Mesenchymal stem cell (in vitro differentiated cells and primary cell): ENCODE measurements at regions not wholly inside any gene's neighbourhood (a gene's known extent, or its start where the extent isn't known, plus 50 kb on each side); places are given as distances from the start of the nearest gene placed in this dataset.

Experiments
- DNase-seq: peaks from one replicate; pipeline ENCODE4 v3.0.0-alpha.2; 2013
- H2AFZ ChIP-seq: one replicate; pipeline ENCODE4 v1.6.1; 2013; ENCODE audit warnings: low read depth, mild to moderate bottlenecking, control low read depth, inconsistent platforms, low read length, moderate library complexity
- H2AK5ac ChIP-seq: 2 replicates; pipeline ENCODE4 v1.6.1; 2013; ENCODE audit warnings: low read length, moderate library complexity, mild to moderate bottlenecking, inconsistent platforms; ENCODE audit not compliant: severe bottlenecking
- H2BK120ac ChIP-seq: one replicate; pipeline ENCODE4 v1.6.1; 2013; ENCODE audit warnings: low read depth, mild to moderate bottlenecking, inconsistent platforms, low read length, moderate library complexity
- H2BK12ac ChIP-seq, 2 experiments: one replicate each; pipeline ENCODE4 v1.6.1; 2013; ENCODE audit warnings: inconsistent platforms in 2 of 2, low read length in 2 of 2, mild to moderate bottlenecking in 2 of 2, moderate library complexity in 2 of 2, control low read depth in 1 of 2
- H2BK15ac ChIP-seq: one replicate; pipeline ENCODE4 v1.6.1; 2013; ENCODE audit warnings: mild to moderate bottlenecking, low read depth, inconsistent platforms; ENCODE audit not compliant: poor library complexity, severe bottlenecking
- H2BK5ac ChIP-seq: 2 replicates; pipeline ENCODE4 v1.6.1; 2013; ENCODE audit warnings: low read depth, mild to moderate bottlenecking, low read length, control low read depth, inconsistent platforms; ENCODE audit not compliant: poor library complexity, severe bottlenecking
- H3K14ac ChIP-seq, 2 experiments: one replicate each; pipeline ENCODE4 v1.6.1; 2013; ENCODE audit warnings: inconsistent platforms in 2 of 2, low read length in 2 of 2, control low read depth in 1 of 2, mild to moderate bottlenecking in 1 of 2, moderate library complexity in 1 of 2
- H3K18ac ChIP-seq, 2 experiments: one replicate each; pipeline ENCODE4 v1.6.1; 2013; ENCODE audit warnings: inconsistent platforms in 2 of 2, low read length in 2 of 2, control low read depth in 1 of 2, low read depth in 1 of 2, mild to moderate bottlenecking in 1 of 2
- H3K23ac ChIP-seq, 2 experiments: one replicate each; pipeline ENCODE4 v1.6.1; 2013; ENCODE audit warnings: inconsistent platforms in 2 of 2, low read length in 2 of 2, mild to moderate bottlenecking in 2 of 2, moderate library complexity in 2 of 2, control low read depth in 1 of 2
- H3K27ac ChIP-seq: 2 replicates; pipeline ENCODE4 v1.5.1; 2013; ENCODE audit warnings: mild to moderate bottlenecking, moderate library complexity, low read length, control low read depth, inconsistent platforms; ENCODE audit not compliant: poor library complexity, severe bottlenecking
- H3K27me3 ChIP-seq, 2 experiments: 2 replicates each; pipeline versions ENCODE4 v1.6.1 to v1.7.0; 2013; ENCODE audit warnings: low read length in 2 of 2, mild to moderate bottlenecking in 2 of 2, moderate library complexity in 2 of 2, control low read depth in 1 of 2, inconsistent platforms in 1 of 2; ENCODE audit not compliant: control insufficient read depth in 1 of 2, insufficient read depth in 1 of 2
- H3K36me3 ChIP-seq, 2 experiments: 2 replicates each; pipeline versions ENCODE4 v1.6.1 to v1.7.0; 2013; ENCODE audit warnings: low read length in 2 of 2, control low read depth in 1 of 2, inconsistent platforms in 1 of 2, low read depth in 1 of 2, mild to moderate bottlenecking in 1 of 2; ENCODE audit not compliant: insufficient read depth in 2 of 2, control insufficient read depth in 1 of 2
- H3K4ac ChIP-seq, 2 experiments: one replicate each; pipeline ENCODE4 v1.6.1; 2013; ENCODE audit warnings: inconsistent platforms in 2 of 2, low read length in 2 of 2, mild to moderate bottlenecking in 2 of 2, moderate library complexity in 2 of 2, control low read depth in 1 of 2, low read depth in 1 of 2
- H3K4me1 ChIP-seq: 2 replicates; pipeline ENCODE4 v1.6.1; 2013; ENCODE audit warnings: low read depth, low read length, control low read depth; ENCODE audit not compliant: control insufficient read depth, insufficient read depth
- H3K4me2 ChIP-seq: 2 replicates; pipeline ENCODE4 v1.6.1; 2013; ENCODE audit warnings: low read length, mild to moderate bottlenecking, inconsistent platforms; ENCODE audit not compliant: poor library complexity, severe bottlenecking
- H3K4me3 ChIP-seq, 2 experiments: 2 replicates each; pipeline versions ENCODE4 v1.5.1 to v1.7.0; 2013; ENCODE audit warnings: low read length in 2 of 2, mild to moderate bottlenecking in 2 of 2, control low read depth in 1 of 2, low read depth in 1 of 2; ENCODE audit not compliant: insufficient read depth in 1 of 2
- H3K79me1 ChIP-seq: replicated peaks from 2 replicates; pipeline ENCODE4 v1.6.1; 2013; ENCODE audit warnings: mild to moderate bottlenecking, control low read depth, low read length, inconsistent platforms; ENCODE audit not compliant: poor library complexity, severe bottlenecking
- H3K9ac ChIP-seq: 2 replicates; pipeline ENCODE4 v1.7.0; 2013; ENCODE audit warnings: mild to moderate bottlenecking, low read length, moderate library complexity
- H3K9me3 ChIP-seq: 2 replicates; pipeline ENCODE4 v1.7.0; 2013; ENCODE audit warnings: mild to moderate bottlenecking, low read length; ENCODE audit not compliant: control insufficient read depth
- H4K8ac ChIP-seq: one replicate; pipeline ENCODE4 v1.6.1; 2013; ENCODE audit warnings: inconsistent platforms, mild to moderate bottlenecking, low read length, moderate library complexity
- H4K91ac ChIP-seq: one replicate; pipeline ENCODE4 v1.6.1; 2013; ENCODE audit warnings: mild to moderate bottlenecking, low read length, inconsistent platforms
- WGBS: methylation state at CpG from one replicate; pipeline ENCODE4 v1.1.7; 2013; ENCODE audit warnings: mixed read lengths; 5-methylcytosine and 5-hydroxymethylcytosine counted together

DNA sequence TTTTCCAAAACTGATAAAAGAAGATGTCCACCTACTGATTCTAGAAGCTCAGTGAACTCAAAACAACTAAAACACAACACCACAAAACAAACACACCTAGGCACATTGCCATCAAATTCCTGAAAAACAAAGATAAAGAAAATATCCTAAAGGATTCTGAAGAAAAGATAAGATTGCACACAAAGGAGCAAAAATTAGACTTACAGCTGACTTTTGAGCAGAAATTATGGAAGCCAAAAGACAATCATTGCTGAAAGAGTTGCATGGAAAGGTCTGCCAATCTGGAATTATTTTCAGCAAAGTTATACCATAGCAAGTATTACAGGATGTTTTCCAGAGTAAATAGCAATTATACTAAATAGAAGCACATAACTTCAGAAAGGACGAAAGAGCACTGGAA, 128.2 kb upstream of the IRX2 start:
- H3K14ac ChIP-seq = no peak overlapping the region

DNA sequence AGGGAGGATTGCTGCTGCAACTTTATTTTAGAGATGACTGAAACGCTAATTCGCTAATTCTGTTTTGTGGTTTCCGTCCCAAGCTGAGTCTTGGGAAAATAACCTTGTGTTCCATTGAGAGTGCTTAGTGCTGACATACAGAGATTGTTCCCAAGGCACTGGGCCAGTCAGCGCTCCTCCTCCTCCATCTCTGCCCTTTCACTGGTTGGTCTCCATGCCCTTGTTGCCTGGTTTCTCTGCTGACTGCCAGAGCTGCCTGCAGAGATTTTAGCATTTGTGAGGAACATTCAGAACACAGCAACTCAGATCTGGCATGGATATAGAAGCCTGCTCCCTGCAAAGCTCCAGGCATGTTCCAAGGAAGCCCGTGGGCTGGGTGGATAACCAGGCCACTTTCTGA, 126.0 kb upstream of the IRX2 start:
- H3K27ac ChIP-seq = no peak overlapping the region
- WGBS = 79% methylated on average over 5 of the region's 5 CpGs
- H4K8ac ChIP-seq = no peak overlapping the region
- H3K14ac ChIP-seq = no peak overlapping the region
- H2BK15ac ChIP-seq = no peak overlapping the region
- DNase-seq = no peak
- H2AK5ac ChIP-seq = no peak overlapping the region
- H2AFZ ChIP-seq = no peak overlapping the region
- H4K91ac ChIP-seq = no peak overlapping the region
- no peaks in the 10 kb centered on the region for H3K36me3 ChIP-seq
- H3K4me1 ChIP-seq = no peaks in the 10 kb centered on the region
- no peak overlapping the region for H2BK12ac ChIP-seq
- H3K4me3 ChIP-seq = no peak overlapping the region
- H3K18ac ChIP-seq = no peak overlapping the region
- no peak overlapping the region for H3K4me2 ChIP-seq
- H3K79me1 ChIP-seq = no peaks in the 10 kb centered on the region
- H2BK5ac ChIP-seq = no peak overlapping the region
- H3K9me3 ChIP-seq = peaks cover 66% of the 10 kb centered on the region
- no peak overlapping the region for H3K4ac ChIP-seq
- no peak overlapping the region for H3K23ac ChIP-seq
- H2BK120ac ChIP-seq = no peak overlapping the region
- H3K27me3 ChIP-seq = no peaks in the 10 kb centered on the region
- no peak overlapping the region for H3K9ac ChIP-seq

More for the DNA sequence above, 128.2 kb upstream of the IRX2 start:
- no peak overlapping the region for H2BK12ac ChIP-seq
- H3K27me3 ChIP-seq = no peaks in the 10 kb centered on the region
- no peak overlapping the region for H4K91ac ChIP-seq
- no peak overlapping the region for H2BK15ac ChIP-seq
- no peak overlapping the region for H2AFZ ChIP-seq
- H4K8ac ChIP-seq = no peak overlapping the region
- no peaks in the 10 kb centered on the region for H3K4me1 ChIP-seq
- H3K4ac ChIP-seq = no peak overlapping the region
- H3K18ac ChIP-seq = no peak overlapping the region
- H3K36me3 ChIP-seq = no peaks in the 10 kb centered on the region
- no peaks in the 10 kb centered on the region for H3K79me1 ChIP-seq
- no peak overlapping the region for H3K23ac ChIP-seq
- H3K4me3 ChIP-seq = no peak overlapping the region
- no peak overlapping the region for H2AK5ac ChIP-seq
- H3K9me3 ChIP-seq = peaks cover 70% of the 10 kb centered on the region
- WGBS = no CpG with 5 or more reads among the region's 1 CpG
- no peak overlapping the region for H3K4me2 ChIP-seq
- no peak overlapping the region for H2BK120ac ChIP-seq
- DNase-seq = no peak
- no peak overlapping the region for H3K27ac ChIP-seq
- H3K9ac ChIP-seq = no peak overlapping the region
- H2BK5ac ChIP-seq = no peak overlapping the region

DNA sequence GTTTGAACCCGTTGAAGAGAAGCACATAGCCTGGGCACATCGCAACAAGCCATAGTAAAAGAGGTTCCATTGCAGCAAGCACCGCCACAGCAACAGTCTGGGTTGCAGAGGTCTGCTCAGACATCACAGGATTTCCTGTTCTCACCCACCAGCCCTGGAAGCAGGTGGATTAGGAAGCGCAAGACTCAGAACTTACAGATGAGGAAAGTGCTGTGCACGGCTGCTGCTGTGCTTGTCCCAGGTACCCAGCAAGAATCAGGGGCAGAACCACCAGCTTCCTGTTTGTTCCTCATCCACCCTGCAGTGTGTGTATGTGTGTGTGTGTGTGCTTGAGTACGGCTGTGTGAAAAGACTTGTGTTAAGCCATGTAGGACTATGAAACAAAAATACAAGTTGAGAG, 124.7 kb upstream of the IRX2 start:
- no peak overlapping the region for H2BK15ac ChIP-seq
- H2BK12ac ChIP-seq = no peak overlapping the region
- no peak overlapping the region for H3K14ac ChIP-seq
- no peak overlapping the region for H3K9ac ChIP-seq
- H3K36me3 ChIP-seq = no peaks in the 10 kb centered on the region
- H3K18ac ChIP-seq = no peak overlapping the region
- H3K4me2 ChIP-seq = no peak overlapping the region
- no peaks in the 10 kb centered on the region for H3K79me1 ChIP-seq
- no peak overlapping the region for H4K8ac ChIP-seq
- H3K27me3 ChIP-seq = no peaks in the 10 kb centered on the region
- no peak overlapping the region for H2BK120ac ChIP-seq
- H2BK5ac ChIP-seq = no peak overlapping the region
- no peak overlapping the region for H3K23ac ChIP-seq
- H2AFZ ChIP-seq = no peak overlapping the region
- no peaks in the 10 kb centered on the region for H3K4me1 ChIP-seq
- H2AK5ac ChIP-seq = no peak overlapping the region
- H4K91ac ChIP-seq = no peak overlapping the region
- H3K4me3 ChIP-seq = no peak overlapping the region
- 77% methylated on average over 5 of the region's 6 CpGs for WGBS
- peaks cover 56% of the 10 kb centered on the region for H3K9me3 ChIP-seq
- no peak for DNase-seq
- H3K4ac ChIP-seq = no peak overlapping the region
- no peak overlapping the region for H3K27ac ChIP-seq

DNA sequence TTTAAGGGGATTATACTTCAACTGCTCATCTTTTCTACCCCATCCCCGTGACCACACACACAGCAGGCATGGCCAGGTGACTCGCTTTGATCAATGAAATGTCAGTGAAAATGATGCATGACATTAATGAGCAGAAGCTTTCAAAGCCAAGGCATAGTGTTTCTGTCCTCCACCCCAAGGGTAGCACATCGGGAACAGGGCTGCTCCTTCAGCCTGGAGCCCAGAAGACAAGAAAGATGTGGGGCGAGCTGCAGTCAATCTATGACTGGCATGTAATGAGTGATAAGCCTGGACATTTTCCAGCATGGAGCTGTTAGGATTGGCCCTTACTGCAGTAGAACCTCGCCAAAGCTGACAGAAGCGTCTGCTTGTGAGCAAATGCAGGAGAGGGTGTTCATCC, 122.6 kb upstream of the IRX2 start:
- 64% methylated on average over 6 of the region's 6 CpGs for WGBS
- H2AK5ac ChIP-seq = no peak overlapping the region
- H3K27me3 ChIP-seq = no peaks in the 10 kb centered on the region
- H3K36me3 ChIP-seq = no peaks in the 10 kb centered on the region
- no peak overlapping the region for H3K9ac ChIP-seq
- H3K4me3 ChIP-seq = no peak overlapping the region
- H3K4me2 ChIP-seq = no peak overlapping the region
- H3K79me1 ChIP-seq = no peaks in the 10 kb centered on the region
- H3K4ac ChIP-seq = no peak overlapping the region
- H4K8ac ChIP-seq = no peak overlapping the region
- H2BK120ac ChIP-seq = no peak overlapping the region
- H3K23ac ChIP-seq = no peak overlapping the region
- no peak overlapping the region for H2BK15ac ChIP-seq
- H3K4me1 ChIP-seq = no peaks in the 10 kb centered on the region
- H2BK12ac ChIP-seq = no peak overlapping the region
- no peak overlapping the region for H3K14ac ChIP-seq
- H3K27ac ChIP-seq = no peak overlapping the region
- peaks cover 42% of the 10 kb centered on the region for H3K9me3 ChIP-seq
- H3K18ac ChIP-seq = no peak overlapping the region
- no peak overlapping the region for H2AFZ ChIP-seq
- DNase-seq = no peak
- no peak overlapping the region for H4K91ac ChIP-seq
- H2BK5ac ChIP-seq = no peak overlapping the region
